ENCODE measurements at regions not wholly inside any gene's neighbourhood (a gene's known extent, or its start where the extent isn't known, plus 50 kb on each side); places are given as distances from the start of the nearest gene placed in this dataset.
"Not testable (repeated sequence)": the region's sequence is repeated elsewhere in the genome, so short reads cannot be mapped to it uniquely, and the experiment has no call there.

GRCh38 chr9:89856950-89857349, 252.1 kb downstream of the GADD45G start:
- DNase-seq, result not testable (repeated sequence)

GRCh38 chr9:89859842-89860241, 255.0 kb downstream of the GADD45G start:
- DNase-seq, result not testable (repeated sequence)

- DNase-seq, result not testable (repeated sequence)
These were observed 256.6 kb downstream of the GADD45G start for GRCh38 chr9:89861371-89861770.

- no peak for DNase-seq
These were observed 257.5 kb downstream of the GADD45G start for GRCh38 chr9:89862316-89862715.

GRCh38 chr9:89863141-89863540, 258.3 kb downstream of the GADD45G start:
- DNase-seq, result no peak

GRCh38 chr9:89863837-89864236, 259.0 kb downstream of the GADD45G start:
- no peak for DNase-seq

GRCh38 chr9:89864257-89864656, 259.4 kb downstream of the GADD45G start:
- DNase-seq, result no peak

GRCh38 chr9:89864731-89865130, 259.9 kb downstream of the GADD45G start:
- DNase-seq, result no peak

GRCh38 chr9:89865357-89865756, 260.5 kb downstream of the GADD45G start:
- no peak for DNase-seq

- DNase-seq, result no peak
These were observed 261.2 kb downstream of the GADD45G start for GRCh38 chr9:89865981-89866380.

- no peak for DNase-seq
These were observed 261.9 kb downstream of the GADD45G start for GRCh38 chr9:89866701-89867100.

- no peak for DNase-seq
These were observed 263.3 kb downstream of the GADD45G start for GRCh38 chr9:89868100-89868499.

- no peak for DNase-seq
These were observed 265.2 kb downstream of the GADD45G start for GRCh38 chr9:89869793-89870580.

GRCh38 chr9:89871871-89872331, 267.1 kb downstream of the GADD45G start:
- DNase-seq, result no peak

GRCh38 chr9:89872426-89872912, 267.7 kb downstream of the GADD45G start:
- no peak for DNase-seq

GRCh38 chr9:89872913-89873707, 268.3 kb downstream of the GADD45G start:
- DNase-seq, result no peak

- DNase-seq, result no peak
These were observed 269.0 kb downstream of the GADD45G start for GRCh38 chr9:89873801-89874200.

GRCh38 chr9:89874351-89875321, 269.8 kb downstream of the GADD45G start:
- peak in 15 of 51 donors; percentile 12 to 40 (median 25) for DNase-seq

GRCh38 chr9:89877051-89878002, 272.5 kb downstream of the GADD45G start:
- no peak for DNase-seq

- no peak for DNase-seq
These were observed 273.2 kb downstream of the GADD45G start for GRCh38 chr9:89878003-89878411.

All from hypothalamus (tissue), 51 donors.